ENCODE measurements at regions not wholly inside any gene's neighbourhood (a gene's known extent, or its start where the extent isn't known, plus 50 kb on each side); places are given as distances from the start of the nearest gene placed in this dataset.
"Not testable (repeated sequence)": the region's sequence is repeated elsewhere in the genome, so short reads cannot be mapped to it uniquely, and the experiment has no call there.

DNA sequence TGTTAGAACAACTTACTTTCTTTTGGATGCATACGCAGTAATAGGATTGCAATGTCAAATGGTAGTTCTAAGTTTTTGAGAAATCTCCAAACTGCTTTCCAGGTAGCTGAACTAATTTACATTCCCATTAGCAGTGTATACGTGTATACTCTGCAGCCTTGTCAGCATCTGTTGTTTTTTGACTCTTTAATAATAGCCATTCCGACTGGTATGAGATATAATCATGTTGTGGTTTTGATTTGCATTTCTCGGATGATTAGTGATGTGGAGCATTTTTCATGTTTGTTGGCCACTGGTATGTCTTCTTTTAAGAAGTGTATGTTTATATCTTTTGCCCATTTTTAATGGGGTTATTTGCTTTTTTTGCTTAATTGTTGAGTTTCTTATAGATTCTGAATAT is 76.9 kb upstream of the HNRNPA1L2 start:
- DNase-seq (ENCODE audit: low read depth, low spot score); H3K27ac ChIP-seq (ENCODE audit: low read depth, low read length); POLR2A ChIA-PET; H3K27me3 ChIP-seq (ENCODE audit: control insufficient read depth, insufficient read depth, low read length); H3K9me3 ChIP-seq (ENCODE audit: control insufficient read depth, insufficient read depth, low read length); H3K4me3 ChIP-seq (ENCODE audit: low read depth, low read length); CTCF ChIA-PET: not testable (repeated sequence)

DNA sequence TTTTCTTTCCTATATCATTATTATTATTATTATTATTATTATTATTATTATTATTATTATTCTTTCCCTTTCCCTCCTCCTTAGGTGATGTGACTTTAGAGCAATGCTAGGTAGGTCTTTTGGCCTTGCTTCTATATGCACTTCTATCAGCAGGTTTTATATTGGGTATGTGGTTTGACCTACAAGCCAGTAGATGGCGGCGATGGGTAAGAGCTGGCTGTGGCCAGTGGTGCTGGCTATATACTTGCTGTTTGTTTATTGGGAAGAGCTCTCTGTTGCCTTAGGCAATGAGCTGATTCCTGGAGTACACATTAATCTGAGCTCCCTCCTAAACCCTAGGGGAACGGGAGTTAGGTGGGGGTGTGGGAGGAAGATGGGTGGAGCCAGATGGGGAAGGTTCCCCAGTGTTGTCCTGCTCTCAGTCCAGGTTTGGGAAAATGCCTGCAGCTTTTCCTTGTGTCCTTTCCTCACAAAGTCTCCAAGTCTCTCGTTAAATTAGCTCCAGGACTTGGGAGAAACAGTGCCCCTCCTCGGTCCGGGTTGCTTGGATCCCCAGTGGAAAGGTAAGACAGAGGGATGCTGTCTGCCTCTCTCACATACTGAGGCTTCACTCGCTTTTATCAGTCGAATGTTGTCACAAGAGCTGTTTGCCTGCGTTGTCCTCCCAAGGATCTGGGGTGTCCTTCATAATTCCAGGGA is 72.2 kb upstream of the HNRNPA1L2 start:
- peak; percentile 10 for DNase-seq (ENCODE audit: low read depth, low spot score)
- not testable (repeated sequence) for H3K27ac ChIP-seq (ENCODE audit: low read depth, low read length); H3K9me3 ChIP-seq (ENCODE audit: control insufficient read depth, insufficient read depth, low read length); H3K27me3 ChIP-seq (ENCODE audit: control insufficient read depth, insufficient read depth, low read length); H3K4me3 ChIP-seq (ENCODE audit: low read depth, low read length)
- POLR2A ChIA-PET: interaction anchor here (0.8 kb wide), 1 partner anchor 82 kb away, joined by 4 read pairs; the partner anchor contains the start of gene SUGT1
- CTCF ChIA-PET: interaction anchor here (1.4 kb wide), 1 partner anchor 398 kb away, joined by 6 read pairs; no protein-coding TSS in a partner anchor
- TF ChIP-seq, protein P1, sequence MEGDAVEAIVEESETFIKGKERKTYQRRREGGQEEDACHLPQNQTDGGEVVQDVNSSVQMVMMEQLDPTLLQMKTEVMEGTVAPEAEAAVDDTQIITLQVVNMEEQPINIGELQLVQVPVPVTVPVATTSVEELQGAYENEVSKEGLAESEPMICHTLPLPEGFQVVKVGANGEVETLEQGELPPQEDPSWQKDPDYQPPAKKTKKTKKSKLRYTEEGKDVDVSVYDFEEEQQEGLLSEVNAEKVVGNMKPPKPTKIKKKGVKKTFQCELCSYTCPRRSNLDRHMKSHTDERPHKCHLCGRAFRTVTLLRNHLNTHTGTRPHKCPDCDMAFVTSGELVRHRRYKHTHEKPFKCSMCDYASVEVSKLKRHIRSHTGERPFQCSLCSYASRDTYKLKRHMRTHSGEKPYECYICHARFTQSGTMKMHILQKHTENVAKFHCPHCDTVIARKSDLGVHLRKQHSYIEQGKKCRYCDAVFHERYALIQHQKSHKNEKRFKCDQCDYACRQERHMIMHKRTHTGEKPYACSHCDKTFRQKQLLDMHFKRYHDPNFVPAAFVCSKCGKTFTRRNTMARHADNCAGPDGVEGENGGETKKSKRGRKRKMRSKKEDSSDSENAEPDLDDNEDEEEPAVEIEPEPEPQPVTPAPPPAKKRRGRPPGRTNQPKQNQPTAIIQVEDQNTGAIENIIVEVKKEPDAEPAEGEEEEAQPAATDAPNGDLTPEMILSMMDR (IDR thresholded peaks at IDR 0.05; ENCODE audit: low read depth, low read length): peak; percentile 49

DNA sequence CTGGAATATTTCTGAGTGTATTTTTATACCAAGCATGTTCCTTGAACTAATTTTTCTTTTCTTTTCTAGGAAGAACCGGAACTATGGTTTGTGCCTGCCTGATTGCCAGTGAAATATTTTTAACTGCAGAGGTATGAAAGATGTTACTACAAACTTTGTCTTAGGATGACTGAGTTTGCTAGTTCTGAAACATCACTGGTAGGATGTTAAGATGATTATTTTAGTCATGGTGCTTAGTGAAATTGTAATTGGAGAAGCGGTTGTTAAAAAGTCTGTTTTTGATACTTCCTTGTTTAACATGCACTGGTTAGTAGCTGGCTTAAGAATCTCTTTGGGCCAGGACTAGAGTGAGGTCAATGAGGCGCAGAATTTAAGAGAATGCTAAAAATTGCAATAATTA is 71.1 kb upstream of the HNRNPA1L2 start:
- H3K27ac ChIP-seq (ENCODE audit: low read depth, low read length): not testable (repeated sequence)

DNA sequence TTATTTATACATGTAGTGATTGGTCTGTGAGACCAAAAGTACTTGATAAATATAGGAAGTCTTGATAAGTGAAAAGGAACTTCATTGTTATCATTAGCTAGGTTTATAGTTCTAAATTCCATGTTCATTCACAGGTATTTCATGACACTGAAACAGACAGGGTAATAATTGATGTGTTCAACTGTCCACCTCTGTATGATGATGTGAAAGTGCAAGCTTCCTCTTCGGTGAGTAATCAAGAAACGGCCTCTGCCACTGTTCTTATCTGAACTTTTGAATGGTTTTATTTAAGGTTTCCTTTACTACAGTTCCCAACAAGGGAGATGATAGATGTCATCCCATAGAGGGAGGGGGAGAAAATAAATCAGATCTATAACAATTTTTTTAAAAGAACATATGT is 59.3 kb upstream of the HNRNPA1L2 start:
- H3K27ac ChIP-seq (ENCODE audit: low read depth, low read length); DNase-seq (ENCODE audit: low read depth, low spot score); H3K4me3 ChIP-seq (ENCODE audit: low read depth, low read length); CTCF ChIA-PET; POLR2A ChIA-PET; H3K27me3 ChIP-seq (ENCODE audit: control insufficient read depth, insufficient read depth, low read length); H3K9me3 ChIP-seq (ENCODE audit: control insufficient read depth, insufficient read depth, low read length): not testable (repeated sequence)

More for the DNA sequence above, 71.1 kb upstream of the HNRNPA1L2 start:
- CTCF ChIA-PET: interaction anchor here (1.4 kb wide), 1 partner anchor 397 kb away, joined by 6 read pairs; no protein-coding TSS in a partner anchor
- POLR2A ChIA-PET; H3K27me3 ChIP-seq (ENCODE audit: control insufficient read depth, insufficient read depth, low read length); DNase-seq (ENCODE audit: low read depth, low spot score); H3K4me3 ChIP-seq (ENCODE audit: low read depth, low read length); H3K9me3 ChIP-seq (ENCODE audit: control insufficient read depth, insufficient read depth, low read length): not testable (repeated sequence)

Measured in AG04450 (cell line).